ENCODE measurements at regions not wholly inside any gene's neighbourhood (a gene's known extent, or its start where the extent isn't known, plus 50 kb on each side); places are given as distances from the start of the nearest gene placed in this dataset.

- no peak for DNase-seq (ENCODE audit: low read depth)
- TF ChIP-seq CTCF (IDR thresholded peaks at IDR 0.05; ENCODE audit: control insufficient read depth, extremely low read depth, insufficient read depth) = no peak
- H3K4me3 ChIP-seq (ENCODE audit: low read depth, low read length) = no peak overlapping the region
These were observed 53.7 kb upstream of the IRX4 start for GRCh38 chr5:1936413-1936812.

- no peak for DNase-seq (ENCODE audit: low read depth)
- no peak overlapping the region for H3K4me3 ChIP-seq (ENCODE audit: low read depth, low read length)
- TF ChIP-seq CTCF (IDR thresholded peaks at IDR 0.05; ENCODE audit: control insufficient read depth, extremely low read depth, insufficient read depth) = no peak
These were observed 52.2 kb upstream of the IRX4 start for GRCh38 chr5:1934801-1935429.

- no peak for TF ChIP-seq CTCF (IDR thresholded peaks at IDR 0.05; ENCODE audit: control insufficient read depth, extremely low read depth, insufficient read depth)
- no peak overlapping the region for H3K4me3 ChIP-seq (ENCODE audit: low read depth, low read length)
- no peak for DNase-seq (ENCODE audit: low read depth)
These were observed 51.3 kb upstream of the IRX4 start for GRCh38 chr5:1934056-1934394.

- DNase-seq (ENCODE audit: low read depth) = no peak
- TF ChIP-seq CTCF (IDR thresholded peaks at IDR 0.05; ENCODE audit: control insufficient read depth, extremely low read depth, insufficient read depth) = no peak
- H3K4me3 ChIP-seq (ENCODE audit: low read depth, low read length) = no peak overlapping the region
These were observed 50.8 kb upstream of the IRX4 start for GRCh38 chr5:1933364-1934055.
